Mesothelial cell of epicardium (in vitro differentiated cells): ENCODE measurements at regions not wholly inside any gene's neighbourhood (a gene's known extent, or its start where the extent isn't known, plus 50 kb on each side); places are given as distances from the start of the nearest gene placed in this dataset.
A peak's percentile ranks its signal among the peaks of the same experiment; 100 is the strongest.

Source experiments
- DNase-seq, 2 experiments: peaks; one replicate each; pipeline ENCODE4 v3.0.0; 2021; ENCODE audit warnings: low spot score in 2 of 2; ENCODE audit not compliant: unreplicated experiment in 2 of 2
- H3K27ac Mint-ChIP-seq: 2 replicates; pipeline ENCODE4 v1.8.0; 2021; ENCODE audit warnings: mixed read lengths
- H3K27me3 Mint-ChIP-seq: 2 replicates; pipeline ENCODE4 v1.8.0; 2021; ENCODE audit warnings: low read depth, mixed read lengths
- H3K36me3 Mint-ChIP-seq: 2 replicates; pipeline ENCODE4 v1.8.0; 2021; ENCODE audit warnings: mixed read lengths
- H3K4me1 Mint-ChIP-seq: 2 replicates; pipeline ENCODE4 v1.8.0; 2021; ENCODE audit warnings: mixed read lengths
- H3K4me3 Mint-ChIP-seq: 2 replicates; pipeline ENCODE4 v1.8.0; 2021; ENCODE audit warnings: mild to moderate bottlenecking, moderate library complexity, mixed read lengths
- H3K9me3 Mint-ChIP-seq: 2 replicates; pipeline ENCODE4 v1.8.0; 2021; ENCODE audit warnings: mixed read lengths
- CTCF ChIP-seq: fragments of 200-600 bp; sonication (generic); IDR thresholded peaks from one replicate; pipeline ENCODE4 v1.5.0; 2021; ENCODE audit warnings: antibody characterized with exemption; ENCODE audit not compliant: unreplicated experiment

GRCh38 chr2:7767902-7768301 lies 850.7 kb downstream of the RNF144A start:
- H3K4me3 Mint-ChIP-seq: no peak overlapping the region
- TF ChIP-seq CTCF: no peak
- peaks cover 2% of the 10 kb centered on the region for H3K4me1 Mint-ChIP-seq
- no peaks in the 10 kb centered on the region for H3K27me3 Mint-ChIP-seq
- peaks cover under 1% of the 10 kb centered on the region for H3K36me3 Mint-ChIP-seq
- no peak for DNase-seq
- H3K9me3 Mint-ChIP-seq: peaks cover 14% of the 10 kb centered on the region
- no peak overlapping the region for H3K27ac Mint-ChIP-seq

- DNase-seq: no peak
- no peak for TF ChIP-seq CTCF
- no peak overlapping the region for H3K27ac Mint-ChIP-seq
- peaks cover 16% of the 10 kb centered on the region for H3K4me1 Mint-ChIP-seq
- no peak overlapping the region for H3K4me3 Mint-ChIP-seq
- no peaks in the 10 kb centered on the region for H3K9me3 Mint-ChIP-seq
- no peaks in the 10 kb centered on the region for H3K27me3 Mint-ChIP-seq
- no peaks in the 10 kb centered on the region for H3K36me3 Mint-ChIP-seq
These were observed 854.6 kb downstream of the RNF144A start for GRCh38 chr2:7771781-7772180.

GRCh38 chr2:7773362-7774360 lies 856.4 kb downstream of the RNF144A start:
- TF ChIP-seq CTCF: no peak
- Mint-ChIP-seq H3K27me3 (no peaks in the 10 kb centered on the region), H3K4me1 (peaks cover 17% of the 10 kb centered on the region), H3K9me3 (no peaks in the 10 kb centered on the region), H3K27ac (peak overlapping the region; percentile 88), H3K4me3 (no peak overlapping the region), H3K36me3 (no peaks in the 10 kb centered on the region)
- DNase-seq: no peak

GRCh38 chr2:7774481-7774880 lies 857.3 kb downstream of the RNF144A start:
- no peak for TF ChIP-seq CTCF
- H3K4me1 Mint-ChIP-seq: peaks cover 17% of the 10 kb centered on the region
- no peak overlapping the region for H3K27ac Mint-ChIP-seq
- H3K4me3 Mint-ChIP-seq: no peak overlapping the region
- H3K27me3 Mint-ChIP-seq: no peaks in the 10 kb centered on the region
- H3K9me3 Mint-ChIP-seq: no peaks in the 10 kb centered on the region
- DNase-seq: no peak
- no peaks in the 10 kb centered on the region for H3K36me3 Mint-ChIP-seq

- no peak for TF ChIP-seq CTCF
These were observed 860.5 kb downstream of the RNF144A start for GRCh38 chr2:7777668-7778067.

More at GRCh38 chr2:7777668-7778067, 860.5 kb downstream of the RNF144A start:
- no peak for DNase-seq
- no peak overlapping the region for H3K4me3 Mint-ChIP-seq
- peaks cover 7% of the 10 kb centered on the region for H3K9me3 Mint-ChIP-seq
- peaks cover 17% of the 10 kb centered on the region for H3K4me1 Mint-ChIP-seq
- no peak overlapping the region for H3K27ac Mint-ChIP-seq
- no peaks in the 10 kb centered on the region for H3K27me3 Mint-ChIP-seq
- no peaks in the 10 kb centered on the region for H3K36me3 Mint-ChIP-seq
